ENCODE measurements at regions not wholly inside any gene's neighbourhood (a gene's known extent, or its start where the extent isn't known, plus 50 kb on each side); places are given as distances from the start of the nearest gene placed in this dataset.

- H3K27ac ChIP-seq (ENCODE audit: low read depth, low read length), result no peak overlapping the region
- H3K4me1 ChIP-seq (replicated peaks in 1 of 4; ENCODE audit: control insufficient read depth in 3 of 4, insufficient read depth in 4 of 4, low read length in 3 of 4), result no peaks in the 10 kb centered on the region
- no peaks in the 10 kb centered on the region for H3K79me1 ChIP-seq (ENCODE audit: low read depth, low read length)
- ChIA-PET CTCF (ENCODE audit: partially characterized antibody) (no interaction called here), POLR2A (ENCODE audit: partially characterized antibody) (no interaction called here)
- no peak overlapping the region for H2BK12ac ChIP-seq (ENCODE audit: low read depth, low read length)
- H3K4ac ChIP-seq (replicated peaks; ENCODE audit: insufficient read length, low read depth, low read length), result no peak overlapping the region
- H3K9me3 ChIP-seq (ENCODE audit: insufficient read depth in 2 of 2, low read depth in 1 of 2, low read length in 1 of 2), result no peaks in the 10 kb centered on the region
- H2BK20ac ChIP-seq (ENCODE audit: low read length), result no peak overlapping the region
- H3K56ac ChIP-seq (replicated peaks; ENCODE audit: insufficient read length, low read depth, low read length), result no peak overlapping the region
- no peaks in the 10 kb centered on the region for H3K27me3 ChIP-seq (replicated peaks in 1 of 4; ENCODE audit: control insufficient read depth in 3 of 4, extremely low read depth in 1 of 4, insufficient read depth in 3 of 4, low read length in 3 of 4)
- TF ChIP-seq SP4 (IDR thresholded peaks at IDR 0.05; ENCODE audit: low read length) (no peak), BACH1 (IDR thresholded peaks at IDR 0.05; ENCODE audit: low read length) (no peak), TAF7 (optimal IDR thresholded peaks at IDR 0.05; ENCODE audit: borderline replicate concordance, low read depth, low read length) (no peak), TAF1 (IDR thresholded peaks at IDR 0.05; ENCODE audit: low read depth, low read length) (no peak)
- H4K91ac ChIP-seq (replicated peaks; ENCODE audit: insufficient read length, low read length), result no peak overlapping the region
- FAIRE-seq, result no peak
- no peak overlapping the region for H4K8ac ChIP-seq (ENCODE audit: extremely low read depth, insufficient read depth, low read length)
- H3K79me2 ChIP-seq (ENCODE audit: control insufficient read depth in 1 of 2, insufficient read depth in 2 of 2, low read length in 2 of 2), result no peaks in the 10 kb centered on the region
- no peak for DNase-seq (ENCODE audit: low read depth in 1 of 2, low spot score in 2 of 2)
- H4K5ac ChIP-seq (ENCODE audit: insufficient read length, low read depth, low read length), result no peak overlapping the region
- no peak overlapping the region for H3K4me3 ChIP-seq (ENCODE audit: extremely low read depth in 1 of 4, insufficient read depth in 2 of 4, low read depth in 3 of 4, low read length in 4 of 4)
- H2BK5ac ChIP-seq (ENCODE audit: low read depth, low read length), result no peak overlapping the region
- no peak overlapping the region for H3K14ac ChIP-seq (ENCODE audit: insufficient read length)
- no peak overlapping the region for H3K4me2 ChIP-seq (ENCODE audit: insufficient read depth in 1 of 2, low read depth in 2 of 2, low read length in 2 of 2)
- H3K18ac ChIP-seq (ENCODE audit: extremely low read depth, low read length), result no peak overlapping the region
- 92% methylated on average over 3 of the region's 3 CpGs; no CpG with 5 or more reads in 1 of the 2 experiments for WGBS, 2 experiments (ENCODE audit: extremely low coverage in 1 of 2, insufficient coverage in 1 of 2, insufficient read length in 1 of 2, insufficient replicate concordance in 2 of 2, low coverage in 1 of 2, low lambda C conversion rate in 2 of 2, missing lambda C conversion rate in 1 of 2)
- H3K23ac ChIP-seq (ENCODE audit: insufficient read length), result no peak overlapping the region
- H3K36me3 ChIP-seq (ENCODE audit: control insufficient read depth in 2 of 4, insufficient read depth in 4 of 4, low read length in 3 of 4), result no peaks in the 10 kb centered on the region
- no peak overlapping the region for H2AFZ ChIP-seq (ENCODE audit: low read length)
- no peak overlapping the region for H2AK5ac ChIP-seq (ENCODE audit: low read depth, low read length)
- no peak overlapping the region for H2BK15ac ChIP-seq (ENCODE audit: low read length)
- no peak overlapping the region for H2BK120ac ChIP-seq (replicated peaks; ENCODE audit: low read depth, low read length)
- no peaks in the 10 kb centered on the region for H3K23me2 ChIP-seq (ENCODE audit: low read depth, low read length)
- no peaks in the 10 kb centered on the region for H4K20me1 ChIP-seq (replicated peaks in 1 of 2; ENCODE audit: control insufficient read depth in 1 of 2, insufficient read depth in 2 of 2, low read length in 2 of 2)
- no peak overlapping the region for H3K9ac ChIP-seq (replicated peaks in 1 of 4; ENCODE audit: extremely low read depth in 1 of 4, low read depth in 3 of 4, low read length in 3 of 4)
Measured at GRCh38 chr11:101188173-101188572, 58.6 kb upstream of the PGR start.
